Mucosa of rectum (tissue), 2 donors: ENCODE measurements at regions not wholly inside any gene's neighbourhood (a gene's known extent, or its start where the extent isn't known, plus 50 kb on each side); places are given as distances from the start of the nearest gene placed in this dataset.

Experiments used
- H3K27ac ChIP-seq, 2 donors: one replicate each; pipeline ENCODE4 v1.7.0; 2013; ENCODE audit warnings: inconsistent platforms in 2 of 2, low read depth in 2 of 2, low read length in 2 of 2
- H3K27me3 ChIP-seq, 2 donors: one replicate each; pipeline ENCODE4 v1.7.0; 2013; ENCODE audit warnings: low read length in 2 of 2; ENCODE audit not compliant: control insufficient read depth in 2 of 2, insufficient read depth in 2 of 2
- H3K36me3 ChIP-seq, 2 donors: one replicate each; pipeline ENCODE4 v1.7.0; 2013; ENCODE audit warnings: low read length in 2 of 2; ENCODE audit not compliant: control insufficient read depth in 2 of 2, insufficient read depth in 2 of 2
- H3K4me1 ChIP-seq, 2 donors: one replicate each; pipeline ENCODE4 v1.7.0; 2013; ENCODE audit warnings: low read length in 2 of 2, mild to moderate bottlenecking in 1 of 2; ENCODE audit not compliant: control insufficient read depth in 2 of 2, insufficient read depth in 2 of 2
- H3K4me3 ChIP-seq, 2 donors: one replicate each; pipeline ENCODE4 v1.7.0; 2013; ENCODE audit warnings: low read length in 2 of 2
- H3K9ac ChIP-seq, 2 donors: one replicate each; pipeline ENCODE4 v1.7.0; 2013; ENCODE audit warnings: low read length in 2 of 2, low read depth in 1 of 2, mild to moderate bottlenecking in 1 of 2
- H3K9me3 ChIP-seq, 2 donors: one replicate each; pipeline ENCODE4 v1.7.0; 2013; ENCODE audit warnings: low read length in 2 of 2; ENCODE audit not compliant: control insufficient read depth in 2 of 2
- donor health status: healthy.
- donor health status: Normal muscosa, but diverticular disease.

DNA sequence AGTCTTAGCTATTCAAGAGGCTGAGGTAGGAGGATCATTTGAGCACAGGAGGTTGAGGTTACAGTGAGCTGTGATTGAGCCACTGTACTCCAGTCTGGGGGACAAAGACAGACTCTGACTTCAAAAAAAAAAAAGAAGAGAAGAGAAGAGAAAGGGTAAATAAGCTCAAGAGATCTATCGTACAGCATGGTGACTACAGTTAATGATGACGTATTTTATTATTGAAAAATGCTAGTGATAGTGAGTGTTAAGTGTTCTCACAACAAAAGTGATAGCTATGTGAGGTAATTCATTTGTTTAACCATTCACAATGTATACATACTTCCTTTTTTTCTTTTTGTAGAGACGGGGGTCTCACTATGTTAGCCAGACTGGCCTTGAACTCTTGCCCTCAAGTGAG, 121.5 kb upstream of the RPL34 start:
- no peaks in the 10 kb centered on the region for H3K36me3 ChIP-seq
- no peak overlapping the region for H3K27ac ChIP-seq
- H3K9ac ChIP-seq: no peak overlapping the region
- no peak overlapping the region for H3K4me3 ChIP-seq
- no peaks in the 10 kb centered on the region for H3K27me3 ChIP-seq
- no peaks in the 10 kb centered on the region for H3K4me1 ChIP-seq
- H3K9me3 ChIP-seq: peaks cover 0 to 2% of the 10 kb centered on the region in 2 donors

DNA sequence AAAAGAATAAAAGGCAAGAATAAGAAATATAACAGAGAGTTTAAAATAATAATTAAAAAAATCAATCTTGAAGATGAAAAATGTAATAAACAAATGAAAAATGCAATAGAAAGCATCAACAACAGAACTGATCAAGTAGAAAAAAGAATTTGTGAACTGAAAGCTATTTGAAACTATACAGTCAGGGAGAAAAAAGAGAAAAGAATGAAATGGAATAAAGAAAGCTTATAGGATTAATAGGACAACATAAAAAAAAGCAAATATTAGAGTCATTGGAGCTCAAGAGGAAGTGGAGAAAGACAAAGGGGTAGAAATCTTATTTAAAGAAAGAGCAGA, 126.8 kb upstream of the RPL34 start:
- H3K9me3 ChIP-seq: peaks cover 3 to 7% of the 10 kb centered on the region in 2 donors
- H3K27me3 ChIP-seq: no peaks in the 10 kb centered on the region
- H3K4me1 ChIP-seq: no peaks in the 10 kb centered on the region
- H3K4me3 ChIP-seq: no peak overlapping the region
- no peak overlapping the region for H3K9ac ChIP-seq
- no peak overlapping the region for H3K27ac ChIP-seq
- no peaks in the 10 kb centered on the region for H3K36me3 ChIP-seq

DNA sequence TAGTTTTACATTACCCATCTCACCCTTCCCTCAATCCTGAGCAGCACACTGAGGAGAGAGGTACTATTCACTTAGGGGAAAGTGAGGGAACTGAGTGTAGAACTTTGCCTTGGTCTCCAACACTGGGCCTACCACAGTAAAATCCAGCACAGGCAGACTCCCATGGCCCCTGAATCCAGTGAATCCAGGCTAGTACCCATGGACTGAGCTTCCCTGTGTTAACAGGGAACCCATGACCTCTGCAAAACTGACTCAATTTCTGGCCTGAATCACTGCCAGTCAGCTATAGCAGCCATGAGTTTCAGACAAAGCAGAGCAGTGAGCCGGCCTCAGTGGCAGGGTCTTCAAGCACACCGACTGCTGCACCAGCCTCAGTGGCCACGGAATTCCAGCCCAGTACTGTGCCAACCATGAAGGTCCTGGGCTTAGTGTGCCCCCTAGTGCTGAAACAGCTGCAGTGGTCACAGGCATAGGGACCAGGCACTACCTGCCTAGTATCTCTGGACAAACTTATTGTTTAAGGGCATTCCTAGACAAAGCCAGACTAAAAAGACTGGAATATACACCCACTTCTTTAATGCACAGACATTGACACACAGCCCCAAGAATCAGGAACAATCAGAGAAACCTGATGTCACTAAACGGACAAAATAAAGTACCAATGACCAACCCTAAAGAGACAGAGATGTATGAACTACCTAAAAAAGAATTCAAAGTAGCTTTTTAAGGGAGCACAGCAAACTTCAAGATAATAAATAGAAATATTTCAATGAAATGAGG, 127.4 kb upstream of the RPL34 start:
- Histone ChIP-seq H3K36me3 (no peaks in the 10 kb centered on the region), H3K4me1 (no peaks in the 10 kb centered on the region), H3K27me3 (no peaks in the 10 kb centered on the region), H3K9me3 (peaks cover 3 to 7% of the 10 kb centered on the region in 2 donors), H3K27ac (no peak overlapping the region), H3K9ac (no peak overlapping the region), H3K4me3 (no peak overlapping the region)

DNA sequence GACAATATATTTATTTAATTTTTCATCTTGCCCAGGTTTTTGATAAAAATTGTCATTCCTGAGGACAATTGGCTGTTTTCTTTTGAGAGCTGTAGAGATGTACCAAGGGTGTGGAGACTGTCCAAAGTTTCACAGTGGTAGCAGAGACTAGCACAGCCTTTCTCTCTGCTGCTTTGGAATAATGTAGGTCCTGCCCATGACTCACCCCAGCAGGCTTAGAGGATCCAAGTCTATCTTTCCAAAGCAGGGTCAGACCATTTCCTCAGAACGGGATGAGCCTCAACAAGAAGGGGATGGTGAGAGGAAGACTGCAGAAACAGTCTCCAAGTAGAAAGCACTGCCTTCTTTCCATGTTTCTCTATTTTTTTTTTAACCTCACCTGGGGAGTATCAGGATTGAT, 131.5 kb upstream of the RPL34 start:
- Histone ChIP-seq H3K4me3 (no peak overlapping the region), H3K27ac (no peak overlapping the region), H3K4me1 (no peaks in the 10 kb centered on the region), H3K27me3 (no peaks in the 10 kb centered on the region), H3K36me3 (no peaks in the 10 kb centered on the region), H3K9ac (no peak overlapping the region), H3K9me3 (peaks cover under 1 to 7% of the 10 kb centered on the region in 2 donors)

DNA sequence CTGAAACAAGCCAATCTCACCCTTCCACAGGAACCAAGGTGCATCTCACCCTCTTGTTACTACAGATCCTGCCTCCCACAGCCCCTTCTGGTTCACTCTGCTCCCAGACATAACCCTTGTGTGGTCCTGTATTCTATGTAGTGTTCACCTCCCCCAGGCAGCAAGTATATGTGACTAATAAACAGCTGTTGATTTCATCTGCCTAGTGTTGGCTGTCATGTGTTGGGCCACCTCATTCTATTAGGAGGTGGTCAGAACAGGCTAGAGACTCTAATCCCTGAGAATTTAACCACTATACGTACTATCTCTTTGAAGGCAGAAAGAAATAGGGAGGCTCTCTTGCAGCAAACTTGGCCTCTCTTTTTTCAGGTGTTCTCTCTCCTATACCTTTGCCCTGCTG, 134.3 kb upstream of the RPL34 start:
- no peak overlapping the region for H3K27ac ChIP-seq

DNA sequence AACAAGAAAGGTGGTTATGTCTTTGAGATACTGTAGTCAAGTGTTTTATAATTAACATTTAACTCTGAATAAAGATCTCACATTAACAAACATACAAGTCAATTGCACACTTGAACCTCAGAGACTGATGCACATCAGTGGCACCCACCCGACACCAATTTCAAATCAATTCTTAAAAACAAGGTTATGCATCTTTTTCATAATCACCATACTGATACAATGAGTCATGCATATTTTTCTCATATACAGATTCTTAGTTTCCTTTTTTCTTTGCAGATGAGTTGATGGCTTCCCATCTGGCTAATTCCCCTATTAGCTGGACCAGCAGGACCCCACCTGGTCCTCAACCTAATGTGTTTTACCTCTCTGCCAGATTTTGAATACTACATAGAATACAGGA, 136.2 kb upstream of the RPL34 start:
- Histone ChIP-seq H3K27me3 (no peaks in the 10 kb centered on the region), H3K4me3 (no peak overlapping the region), H3K9ac (no peak overlapping the region), H3K4me1 (no peaks in the 10 kb centered on the region), H3K36me3 (no peaks in the 10 kb centered on the region), H3K27ac (no peak overlapping the region), H3K9me3 (no peaks in the 10 kb centered on the region)

More for the DNA sequence above, 134.3 kb upstream of the RPL34 start:
- H3K27me3 ChIP-seq: no peaks in the 10 kb centered on the region
- no peak overlapping the region for H3K4me3 ChIP-seq
- H3K36me3 ChIP-seq: no peaks in the 10 kb centered on the region
- H3K9ac ChIP-seq: no peak overlapping the region
- no peaks in the 10 kb centered on the region for H3K9me3 ChIP-seq
- no peaks in the 10 kb centered on the region for H3K4me1 ChIP-seq

DNA sequence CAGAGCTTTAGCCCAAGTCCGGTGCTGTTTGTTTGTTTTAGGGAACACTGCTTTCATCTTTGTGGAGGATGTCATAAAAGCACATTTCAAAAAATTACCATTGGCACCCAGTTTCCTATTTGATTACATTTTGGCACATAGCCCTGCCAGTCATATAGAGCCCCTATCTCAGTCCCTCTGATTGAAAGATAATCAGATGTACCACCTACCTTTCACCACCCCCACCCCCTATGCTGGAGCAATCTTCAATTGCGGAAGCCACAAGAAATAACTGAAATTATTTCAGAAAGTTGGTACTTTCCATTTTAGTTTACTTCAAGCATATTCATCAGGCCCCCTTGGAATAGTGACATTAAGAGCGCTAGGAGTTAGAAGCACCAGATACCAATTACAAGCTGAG, 136.7 kb upstream of the RPL34 start:
- no peaks in the 10 kb centered on the region for H3K9me3 ChIP-seq
- H3K4me3 ChIP-seq: no peak overlapping the region
- H3K9ac ChIP-seq: no peak overlapping the region
- H3K27ac ChIP-seq: no peak overlapping the region
- no peaks in the 10 kb centered on the region for H3K4me1 ChIP-seq
- no peaks in the 10 kb centered on the region for H3K36me3 ChIP-seq
- no peaks in the 10 kb centered on the region for H3K27me3 ChIP-seq

DNA sequence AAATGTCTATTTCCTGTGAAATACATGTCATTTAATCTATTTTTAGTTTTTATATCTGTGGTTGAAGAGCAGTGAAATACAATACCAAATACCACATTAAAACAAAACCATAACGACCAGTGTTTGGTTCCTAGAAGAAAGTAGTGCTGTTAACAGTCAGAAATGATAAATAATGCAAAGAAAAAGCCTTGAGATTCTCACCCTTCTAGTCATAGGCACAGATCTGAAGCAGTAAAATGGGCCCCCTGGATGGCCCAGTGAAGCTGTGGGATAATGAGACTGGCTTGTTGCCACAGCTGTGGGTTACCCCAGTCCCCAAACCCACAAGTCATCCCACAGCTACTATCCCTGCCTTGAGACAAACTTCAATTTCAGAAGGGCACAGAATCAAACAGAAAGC, 137.3 kb upstream of the RPL34 start:
- H3K9ac ChIP-seq: no peak overlapping the region
- no peaks in the 10 kb centered on the region for H3K36me3 ChIP-seq
- no peak overlapping the region for H3K27ac ChIP-seq
- H3K4me1 ChIP-seq: no peaks in the 10 kb centered on the region
- H3K27me3 ChIP-seq: no peaks in the 10 kb centered on the region
- H3K4me3 ChIP-seq: no peak overlapping the region
- H3K9me3 ChIP-seq: no peaks in the 10 kb centered on the region

DNA sequence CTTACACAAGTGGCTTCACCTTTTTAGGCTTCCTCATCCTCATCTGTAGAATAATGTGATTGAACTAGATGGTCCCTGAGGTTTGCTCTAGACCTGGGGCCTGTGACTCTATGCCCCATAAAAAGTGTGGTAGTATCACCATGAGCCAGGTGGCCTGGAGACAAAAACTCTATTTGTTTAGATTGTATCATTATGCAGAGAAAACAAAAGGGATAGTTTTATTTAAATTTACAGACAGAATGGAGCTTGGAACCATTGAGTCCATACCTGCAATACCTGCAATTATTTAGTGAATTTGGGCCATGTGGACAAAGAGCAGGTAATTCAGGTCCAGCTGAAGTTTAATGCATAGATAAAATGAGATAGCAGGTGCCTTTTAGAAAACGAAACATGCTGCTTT, 139.5 kb upstream of the RPL34 start:
- Histone ChIP-seq H3K4me1 (no peaks in the 10 kb centered on the region), H3K4me3 (no peak overlapping the region)

DNA sequence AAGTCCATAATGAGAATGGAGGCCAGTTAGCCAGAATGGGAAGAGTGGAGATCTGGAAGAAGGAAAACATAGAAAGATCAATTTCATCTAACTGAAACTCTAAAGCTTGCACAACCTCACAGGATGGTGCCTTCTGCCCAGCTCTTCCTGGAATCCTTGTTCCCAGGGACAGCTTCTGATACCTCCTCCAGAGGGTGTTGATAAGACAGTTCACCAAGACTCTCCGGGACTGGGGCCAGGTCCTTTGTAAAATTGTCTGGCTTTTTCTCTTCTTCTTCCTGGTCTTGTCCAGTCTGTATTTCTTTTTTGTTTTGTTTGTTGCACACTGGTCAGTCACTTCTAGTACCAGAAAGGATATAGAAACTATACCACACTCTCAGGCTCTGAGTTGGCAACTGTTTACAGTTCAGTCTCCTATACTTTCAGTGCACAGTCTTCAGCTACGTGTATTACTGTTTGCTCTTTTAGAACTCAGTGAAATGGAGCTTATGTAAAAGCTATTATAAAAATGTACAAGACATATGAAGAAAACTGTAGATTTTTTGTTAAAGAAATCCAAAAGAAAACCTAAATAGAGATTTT, 142.8 kb upstream of the RPL34 start:
- Histone ChIP-seq H3K4me1 (no peaks in the 10 kb centered on the region), H3K9ac (no peak overlapping the region), H3K36me3 (no peaks in the 10 kb centered on the region), H3K27me3 (no peaks in the 10 kb centered on the region), H3K27ac (no peak overlapping the region), H3K4me3 (no peak overlapping the region), H3K9me3 (no peaks in the 10 kb centered on the region)

More for the DNA sequence above, 139.5 kb upstream of the RPL34 start:
- Histone ChIP-seq H3K36me3 (no peaks in the 10 kb centered on the region), H3K9me3 (no peaks in the 10 kb centered on the region), H3K27ac (no peak overlapping the region), H3K27me3 (no peaks in the 10 kb centered on the region), H3K9ac (no peak overlapping the region)
